Fibroblast of the aortic adventitia (primary cell): ENCODE measurements at regions not wholly inside any gene's neighbourhood (a gene's known extent, or its start where the extent isn't known, plus 50 kb on each side); places are given as distances from the start of the nearest gene placed in this dataset.

Source experiments
- DNase-seq: peaks from one replicate; pipeline ENCODE4 v3.0.0-alpha.2; 2010; ENCODE audit warnings: low read depth
- H3K4me3 ChIP-seq: 2 replicates; pipeline ENCODE4 v1.5.1; 2011; ENCODE audit warnings: low read depth, mild to moderate bottlenecking, control low read depth, low read length, moderate library complexity
- CTCF ChIP-seq: IDR thresholded peaks from 2 replicates; pipeline ENCODE4 v1.5.1; 2011; ENCODE audit warnings: mild to moderate bottlenecking, low read length, control low read depth, inconsistent platforms; ENCODE audit not compliant: insufficient read depth

GRCh38 chr21:25405984-25406383 is 201.3 kb downstream of the MRPL39 start:
- no peak for TF ChIP-seq CTCF
- no peak overlapping the region for H3K4me3 ChIP-seq
- DNase-seq = no peak

GRCh38 chr21:25402134-25402961 is 204.9 kb downstream of the MRPL39 start:
- TF ChIP-seq CTCF = no peak
- no peak overlapping the region for H3K4me3 ChIP-seq
- no peak for DNase-seq

- no peak for DNase-seq
- no peak for TF ChIP-seq CTCF
- H3K4me3 ChIP-seq = no peak overlapping the region
Measured at GRCh38 chr21:25400427-25400826, 206.9 kb downstream of the MRPL39 start.

- TF ChIP-seq CTCF = no peak
- H3K4me3 ChIP-seq = no peak overlapping the region
- DNase-seq = no peak
Measured at GRCh38 chr21:25398630-25399029, 208.7 kb downstream of the MRPL39 start.

GRCh38 chr21:25396135-25396711 is 211.1 kb downstream of the MRPL39 start:
- TF ChIP-seq CTCF = no peak
- H3K4me3 ChIP-seq = no peak overlapping the region
- no peak for DNase-seq

GRCh38 chr21:25391777-25392176 is 215.5 kb downstream of the MRPL39 start:
- no peak for DNase-seq
- no peak overlapping the region for H3K4me3 ChIP-seq
- no peak for TF ChIP-seq CTCF
